Pulmonary artery endothelial cell (primary cell): ENCODE measurements at regions not wholly inside any gene's neighbourhood (a gene's known extent, or its start where the extent isn't known, plus 50 kb on each side); places are given as distances from the start of the nearest gene placed in this dataset.
"Not testable (repeated sequence)": the region's sequence is repeated elsewhere in the genome, so short reads cannot be mapped to it uniquely, and the experiment has no call there.

Source experiments
- DNase-seq: peaks from one replicate; pipeline ENCODE4 v3.0.0-alpha.2; 2011; ENCODE audit warnings: low read depth, low spot score

- DNase-seq: no peak
Measured at GRCh38 chr11:103729617-103730016, 306.8 kb upstream of the DDI1 start.

- no peak for DNase-seq
Measured at GRCh38 chr11:103730131-103730940, 306.1 kb upstream of the DDI1 start.

GRCh38 chr11:103731670-103732069 lies 304.8 kb upstream of the DDI1 start:
- DNase-seq: no peak

GRCh38 chr11:103733889-103734288 lies 302.6 kb upstream of the DDI1 start:
- no peak for DNase-seq

- DNase-seq: no peak
Measured at GRCh38 chr11:103735497-103736032, 300.9 kb upstream of the DDI1 start.

GRCh38 chr11:103736315-103737036 lies 300.0 kb upstream of the DDI1 start:
- DNase-seq: no peak

- DNase-seq: no peak
Measured at GRCh38 chr11:103737037-103737622, 299.3 kb upstream of the DDI1 start.

- DNase-seq: no peak
Measured at GRCh38 chr11:103737747-103738146, 298.7 kb upstream of the DDI1 start.

GRCh38 chr11:103739074-103739796 lies 297.2 kb upstream of the DDI1 start:
- not testable (repeated sequence) for DNase-seq

GRCh38 chr11:103744496-103745153 lies 291.8 kb upstream of the DDI1 start:
- DNase-seq: no peak

- no peak for DNase-seq
Measured at GRCh38 chr11:103749158-103749557, 287.3 kb upstream of the DDI1 start.

- no peak for DNase-seq
Measured at GRCh38 chr11:103768816-103769215, 267.6 kb upstream of the DDI1 start.

GRCh38 chr11:103773059-103773458 lies 263.4 kb upstream of the DDI1 start:
- DNase-seq: no peak

GRCh38 chr11:103773537-103773936 lies 262.9 kb upstream of the DDI1 start:
- no peak for DNase-seq

- no peak for DNase-seq
Measured at GRCh38 chr11:103779054-103779453, 257.4 kb upstream of the DDI1 start.

- DNase-seq: no peak
Measured at GRCh38 chr11:103789952-103790351, 246.5 kb upstream of the DDI1 start.

- DNase-seq: no peak
Measured at GRCh38 chr11:103792981-103793468, 243.4 kb upstream of the DDI1 start.

- DNase-seq: no peak
Measured at GRCh38 chr11:103794262-103794661, 242.2 kb upstream of the DDI1 start.

- peak; percentile 53 for DNase-seq
Measured at GRCh38 chr11:103798026-103798425, 238.4 kb upstream of the DDI1 start.

- DNase-seq: no peak
Measured at GRCh38 chr11:103798446-103798845, 238.0 kb upstream of the DDI1 start.
